Tibial nerve (tissue), 4 donors: ENCODE measurements at regions not wholly inside any gene's neighbourhood (a gene's known extent, or its start where the extent isn't known, plus 50 kb on each side); places are given as distances from the start of the nearest gene placed in this dataset.

Experiments used
- CTCF ChIP-seq, 5 experiments: fragments of 200-600 bp in 3 of 5; fragments of 450-650 bp in 2 of 5; sonication (generic) in 3 of 5; IDR thresholded peaks; one replicate each; pipeline ENCODE4 v1.5.1; 2016 to 2019; ENCODE audit warnings: antibody characterized with exemption in 5 of 5, mild to moderate bottlenecking in 3 of 5, moderate library complexity in 2 of 5
- EP300 ChIP-seq, 2 donors: sonication (generic); formaldehyde crosslinking; IDR thresholded peaks; one replicate each; pipeline ENCODE4 v1.6.1; 2017; ENCODE audit warnings: antibody characterized with exemption in 2 of 2, mild to moderate bottlenecking in 1 of 2
- POLR2A ChIP-seq, 2 donors: fragments of 450-650 bp; IDR thresholded peaks; one replicate each; pipeline ENCODE4 v1.6.1; 2017; ENCODE audit warnings: antibody characterized with exemption in 2 of 2, mild to moderate bottlenecking in 2 of 2, moderate library complexity in 2 of 2

DNA sequence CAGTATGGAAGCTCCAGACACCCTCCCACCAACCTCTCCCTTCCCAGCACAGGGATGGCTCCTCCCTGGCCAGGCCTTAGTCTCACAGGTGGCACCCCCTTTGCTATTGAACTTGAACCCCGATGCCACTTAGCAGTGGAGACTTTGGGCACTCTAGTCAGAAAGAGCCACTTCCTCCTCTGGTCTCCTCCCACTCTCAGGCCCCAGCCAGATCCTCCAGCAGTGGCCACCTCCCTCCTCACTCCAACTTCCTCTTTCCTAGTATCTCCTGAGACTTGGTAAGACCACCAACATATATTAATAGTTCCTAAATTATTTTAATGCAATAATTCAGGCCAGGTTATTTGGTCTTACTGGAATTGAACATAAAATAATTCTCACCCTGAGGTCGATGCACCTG lies 437.2 kb upstream of the ID2 start:
- no peak for TF ChIP-seq CTCF (IDR thresholded peaks at IDR 0.05)
- TF ChIP-seq POLR2A (IDR thresholded peaks at IDR 0.05), result no peak
- TF ChIP-seq EP300 (IDR thresholded peaks at IDR 0.05), result no peak
